OCI-LY7 (cell line): ENCODE measurements at regions not wholly inside any gene's neighbourhood (a gene's known extent, or its start where the extent isn't known, plus 50 kb on each side); places are given as distances from the start of the nearest gene placed in this dataset.

Source experiments
- EZH2phosphoT487 ChIP-seq: fragments of 200-600 bp; sonication (generic); IDR thresholded peaks from 2 replicates; pipeline ENCODE4 v1.6.1; 2018; ENCODE audit warnings: low read depth, borderline replicate concordance, mild to moderate bottlenecking, mixed run types, antibody characterized with exemption, low read length, moderate library complexity, mixed read lengths
- TF ChIP-seq, protein P1 (sequence below): fragments of 200-600 bp; sonication (generic); conservative IDR thresholded peaks from 2 replicates; pipeline ENCODE4 v1.5.1; 2014; ENCODE audit warnings: mild to moderate bottlenecking, antibody characterized with exemption, low read length, moderate library complexity, mixed read lengths

DNA sequence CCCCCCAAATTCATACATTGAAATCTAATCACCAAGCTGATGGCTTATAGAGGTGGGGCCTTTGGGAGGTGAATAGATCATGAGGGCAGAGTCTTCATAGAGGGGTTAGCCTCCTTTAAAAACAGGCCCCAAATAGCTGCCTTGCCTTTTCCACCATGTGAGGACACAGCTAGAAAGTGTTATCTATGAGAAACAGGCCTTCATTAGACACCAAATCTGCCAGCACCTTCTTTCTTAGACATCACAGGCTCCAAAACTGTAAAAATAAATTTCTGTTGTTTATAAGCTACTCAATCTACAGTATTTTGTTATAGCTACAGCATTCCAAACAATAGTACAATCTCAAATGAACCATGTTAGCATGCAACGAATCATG is 459.3 kb upstream of the GCFC2 start:
- TF ChIP-seq, protein P1, sequence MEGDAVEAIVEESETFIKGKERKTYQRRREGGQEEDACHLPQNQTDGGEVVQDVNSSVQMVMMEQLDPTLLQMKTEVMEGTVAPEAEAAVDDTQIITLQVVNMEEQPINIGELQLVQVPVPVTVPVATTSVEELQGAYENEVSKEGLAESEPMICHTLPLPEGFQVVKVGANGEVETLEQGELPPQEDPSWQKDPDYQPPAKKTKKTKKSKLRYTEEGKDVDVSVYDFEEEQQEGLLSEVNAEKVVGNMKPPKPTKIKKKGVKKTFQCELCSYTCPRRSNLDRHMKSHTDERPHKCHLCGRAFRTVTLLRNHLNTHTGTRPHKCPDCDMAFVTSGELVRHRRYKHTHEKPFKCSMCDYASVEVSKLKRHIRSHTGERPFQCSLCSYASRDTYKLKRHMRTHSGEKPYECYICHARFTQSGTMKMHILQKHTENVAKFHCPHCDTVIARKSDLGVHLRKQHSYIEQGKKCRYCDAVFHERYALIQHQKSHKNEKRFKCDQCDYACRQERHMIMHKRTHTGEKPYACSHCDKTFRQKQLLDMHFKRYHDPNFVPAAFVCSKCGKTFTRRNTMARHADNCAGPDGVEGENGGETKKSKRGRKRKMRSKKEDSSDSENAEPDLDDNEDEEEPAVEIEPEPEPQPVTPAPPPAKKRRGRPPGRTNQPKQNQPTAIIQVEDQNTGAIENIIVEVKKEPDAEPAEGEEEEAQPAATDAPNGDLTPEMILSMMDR: no peak
- TF ChIP-seq EZH2phosphoT487: no peak
